ENCODE measurements at regions not wholly inside any gene's neighbourhood (a gene's known extent, or its start where the extent isn't known, plus 50 kb on each side); places are given as distances from the start of the nearest gene placed in this dataset.

GRCh38 chr4:36494016-36494415, 212.6 kb downstream of the DTHD1 start:
- DNase-seq, result no peak

DNA sequence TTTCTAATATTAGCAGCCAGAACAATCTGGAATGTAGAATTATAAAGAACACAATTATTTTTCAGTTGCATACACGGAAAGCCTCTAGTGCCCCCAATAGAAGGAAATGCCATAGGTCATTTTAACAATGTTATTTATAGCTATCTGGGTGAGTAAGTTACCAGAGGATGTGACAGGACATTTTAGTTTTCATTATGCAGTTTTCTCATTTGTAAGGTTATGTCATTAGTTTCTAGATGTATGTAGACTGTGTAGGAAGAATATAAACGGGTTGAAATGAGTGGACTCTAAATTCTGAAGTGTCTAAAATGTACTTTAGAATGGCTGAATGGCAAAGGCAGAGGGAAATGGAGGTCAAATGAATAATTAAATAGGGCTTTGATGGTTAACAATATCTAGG, 213.3 kb downstream of the DTHD1 start:
- no peak for DNase-seq

GRCh38 chr4:36502350-36502749, 220.9 kb downstream of the DTHD1 start:
- no peak for DNase-seq

- DNase-seq, result no peak
Measured at GRCh38 chr4:36508394-36508793, 227.0 kb downstream of the DTHD1 start.

- no peak for DNase-seq
Measured at GRCh38 chr4:36509845-36510244, 228.4 kb downstream of the DTHD1 start.

DNA sequence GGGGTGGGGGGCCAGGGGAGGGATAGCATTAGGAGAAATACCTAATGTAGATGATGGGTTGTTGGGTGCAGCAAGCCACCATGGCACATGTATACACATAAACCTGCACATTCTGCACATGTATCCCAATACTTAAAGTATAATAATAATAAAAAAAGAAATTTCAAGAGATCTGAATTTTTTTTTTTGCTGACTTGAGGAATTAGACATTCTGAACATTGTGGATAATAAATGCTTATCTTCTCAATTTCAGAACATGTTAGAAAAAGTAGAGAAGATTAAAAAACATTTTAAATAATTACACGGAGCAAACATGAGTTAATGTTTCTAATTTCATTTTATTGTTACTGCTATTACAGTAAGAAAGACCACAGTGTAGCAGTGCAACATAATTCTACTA, 230.4 kb downstream of the DTHD1 start:
- DNase-seq, result no peak

GRCh38 chr4:36516522-36517095, 235.2 kb downstream of the DTHD1 start:
- DNase-seq, result no peak

- DNase-seq, result no peak
Measured at GRCh38 chr4:36523182-36523581, 241.8 kb downstream of the DTHD1 start.

- no peak for DNase-seq
Measured at GRCh38 chr4:36532670-36533379, 251.4 kb downstream of the DTHD1 start.

DNA sequence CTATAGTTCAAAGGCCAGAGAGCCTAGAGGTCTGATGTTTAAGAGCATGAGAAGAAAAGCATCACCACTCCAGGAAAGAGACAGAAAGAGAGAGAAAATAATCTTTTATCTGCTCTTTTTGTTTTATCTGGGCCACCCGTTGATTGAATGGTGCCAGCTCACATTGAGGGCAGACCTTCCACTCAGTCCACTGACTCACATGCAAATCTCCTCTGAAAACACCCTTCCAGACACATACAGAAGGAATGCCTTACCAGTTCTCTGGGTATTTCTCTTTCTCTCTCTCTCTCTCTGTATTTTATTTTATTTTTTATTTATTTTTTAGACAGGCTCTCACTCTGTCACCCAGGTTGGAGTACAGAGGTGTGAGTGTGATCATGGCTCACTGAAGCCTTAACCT, 252.5 kb downstream of the DTHD1 start:
- no peak for DNase-seq

- no peak for DNase-seq
Measured at GRCh38 chr4:36547383-36547782, 266.0 kb downstream of the DTHD1 start.

DNA sequence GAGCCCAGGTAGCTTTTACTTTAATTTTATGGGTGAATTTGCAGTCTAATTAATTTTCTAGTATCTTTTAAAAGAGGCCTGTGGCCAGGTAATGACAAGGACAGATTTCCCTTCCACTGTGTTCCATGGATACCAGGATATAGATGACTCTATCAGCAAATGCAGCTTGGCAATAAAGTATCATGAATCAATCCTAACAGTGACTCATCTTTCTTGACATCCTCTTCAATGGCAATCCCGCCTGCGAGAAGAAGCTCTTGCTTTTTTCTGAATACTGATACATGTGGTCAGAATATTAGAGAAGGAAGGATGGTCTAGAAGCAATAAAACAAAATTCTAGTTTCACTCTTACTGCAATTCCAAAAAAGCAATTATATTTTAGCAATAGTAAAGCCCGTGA, 267.8 kb downstream of the DTHD1 start:
- no peak for DNase-seq

DNA sequence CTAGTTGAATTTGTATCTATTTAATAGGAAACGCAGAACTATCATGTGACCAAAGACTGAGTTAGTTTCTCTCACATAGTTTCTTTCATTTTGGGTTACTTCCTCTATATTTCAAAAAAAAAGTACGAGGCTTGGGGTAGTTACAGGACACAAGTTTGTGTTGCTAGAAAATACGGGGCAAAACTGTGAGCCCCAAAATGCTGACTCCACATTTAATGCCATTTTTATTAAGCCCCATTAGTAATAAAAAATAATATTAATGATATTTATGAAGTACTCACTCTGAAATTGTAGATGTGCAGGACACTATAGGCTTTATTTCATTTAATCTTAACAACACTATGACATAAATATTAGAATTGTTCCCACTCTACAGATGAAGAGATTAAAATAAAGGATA, 268.6 kb downstream of the DTHD1 start:
- no peak for DNase-seq

DNA sequence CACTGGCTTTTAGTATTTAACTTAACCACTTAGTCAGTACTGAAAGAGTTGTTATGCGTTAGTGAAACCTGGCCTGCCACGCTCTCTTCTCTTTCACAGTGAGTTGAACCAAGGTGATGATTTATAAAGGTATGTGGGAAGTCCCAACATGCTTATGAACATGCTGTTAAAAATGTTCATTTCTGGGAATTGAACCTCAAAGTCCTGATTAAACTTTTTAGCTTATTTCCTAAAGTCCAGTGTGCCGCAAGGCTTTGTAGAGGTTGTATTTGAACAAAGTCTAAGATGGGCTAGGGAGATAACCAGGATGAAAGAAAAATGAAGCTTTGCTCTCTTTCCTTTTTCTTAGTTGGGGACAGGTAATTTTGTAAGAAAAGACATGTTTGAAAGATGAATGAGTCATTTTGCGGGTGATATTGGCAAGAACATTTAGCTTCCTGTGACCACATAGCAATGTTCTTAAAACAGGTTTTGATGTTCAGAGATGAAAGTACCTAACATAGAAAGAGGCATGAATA, 270.3 kb downstream of the DTHD1 start:
- no peak for DNase-seq

- no peak for DNase-seq
Measured at GRCh38 chr4:36553029-36553428, 271.6 kb downstream of the DTHD1 start.

- DNase-seq, result no peak
Measured at GRCh38 chr4:36553453-36553852, 272.0 kb downstream of the DTHD1 start.

- DNase-seq, result no peak
Measured at GRCh38 chr4:36556984-36557383, 275.6 kb downstream of the DTHD1 start.

GRCh38 chr4:36568575-36568974, 287.2 kb downstream of the DTHD1 start:
- DNase-seq, result no peak

GRCh38 chr4:36573441-36573840, 292.0 kb downstream of the DTHD1 start:
- DNase-seq, result no peak

- no peak for DNase-seq
Measured at GRCh38 chr4:36574816-36575215, 293.4 kb downstream of the DTHD1 start.

GRCh38 chr4:36582198-36582597, 300.8 kb downstream of the DTHD1 start:
- no peak for DNase-seq

DNA sequence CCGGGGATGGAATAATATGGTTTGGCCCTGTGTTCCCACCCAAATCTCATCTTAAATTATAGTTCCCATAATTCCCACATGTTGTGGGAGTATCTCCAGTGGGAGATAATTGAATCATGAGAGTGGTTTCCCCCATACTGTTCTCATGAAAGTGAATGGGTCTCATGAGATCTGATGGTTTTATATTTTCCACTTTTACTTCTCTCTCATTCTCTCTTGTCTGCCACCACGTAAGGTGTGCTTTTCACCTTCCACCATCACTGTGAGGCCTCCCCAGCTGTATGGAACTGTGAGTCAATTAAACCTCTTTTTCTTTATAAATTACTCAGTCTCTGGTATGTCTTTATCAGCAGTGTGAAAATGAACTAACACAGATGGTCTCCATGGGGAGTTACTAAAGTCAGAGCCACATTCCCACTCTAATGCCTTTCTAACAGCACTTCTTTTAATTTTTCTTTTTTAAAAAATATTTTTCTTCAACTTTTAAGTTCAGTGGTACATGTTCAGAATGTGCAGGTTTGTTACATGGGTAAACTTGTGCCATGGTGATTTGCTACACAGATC, 306.6 kb downstream of the DTHD1 start:
- no peak for DNase-seq

- DNase-seq, result no peak
Measured at GRCh38 chr4:36590343-36590742, 308.9 kb downstream of the DTHD1 start.

DNA sequence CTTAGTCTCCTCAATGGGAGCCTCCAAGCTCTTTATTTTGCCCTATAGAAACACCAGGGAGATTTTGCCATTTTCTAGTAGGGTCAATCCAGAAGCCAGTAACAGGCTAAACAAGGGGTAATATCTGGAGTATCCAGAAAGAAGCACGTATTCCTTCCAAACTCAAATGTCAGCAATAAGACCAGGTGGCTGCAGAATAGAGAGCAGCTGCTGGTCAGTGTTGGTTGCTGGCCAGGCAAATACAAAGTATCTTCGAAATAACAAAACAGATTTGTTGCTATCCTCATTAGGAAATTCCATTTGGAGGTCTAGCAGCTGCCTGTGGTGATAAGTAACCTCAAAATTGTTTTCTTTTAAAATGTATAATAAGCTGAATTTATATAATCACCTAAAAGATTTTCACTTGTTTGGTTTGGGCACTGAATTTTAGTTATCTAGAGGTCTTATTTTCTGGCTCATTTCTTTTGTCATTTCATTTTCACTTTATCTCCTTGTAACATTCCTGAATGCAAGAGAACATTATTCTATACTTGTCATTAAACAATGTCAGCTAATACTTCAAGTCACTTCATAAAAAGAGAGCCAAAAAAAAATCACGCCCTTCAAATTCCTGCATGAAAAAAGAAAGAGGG, 320.6 kb downstream of the DTHD1 start:
- no peak for DNase-seq
